Stimulated activated naive B cell treated with anti-CD40 and anti-IgM and Interleukin-4, amounts not matched to agents 10 μg/mL and 1 μg/mL and 100 μg/mL, for 72 hours (primary cell): ENCODE measurements at regions not wholly inside any gene's neighbourhood (a gene's known extent, or its start where the extent isn't known, plus 50 kb on each side); places are given as distances from the start of the nearest gene placed in this dataset.
"Not testable (repeated sequence)": the region's sequence is repeated elsewhere in the genome, so short reads cannot be mapped to it uniquely, and the experiment has no call there.

Source experiments
- ATAC-seq, 2 donors: fragments of 150-1000 bp; cut with Tn5 transposase; replicated peaks; 2 replicates each; pipeline ENCODE4 v1.10.0; 2021; ENCODE audit warnings: moderate library complexity in 1 of 2
- DNase-seq: peaks from one replicate; pipeline ENCODE4 v3.0.0; 2021
- H3K27ac Mint-ChIP-seq: one replicate; pipeline ENCODE4 v1.8.0; 2022; ENCODE audit warnings: mild to moderate bottlenecking, mixed read lengths
- H3K27me3 Mint-ChIP-seq, 2 donors: one replicate each; pipeline ENCODE4 v1.8.0; 2022; ENCODE audit warnings: mixed read lengths in 2 of 2
- H3K36me3 Mint-ChIP-seq, 2 donors: one replicate each; pipeline ENCODE4 v1.8.0; 2022; ENCODE audit warnings: mixed read lengths in 2 of 2, mild to moderate bottlenecking in 1 of 2
- H3K4me1 Mint-ChIP-seq, 2 donors: one replicate each; pipeline ENCODE4 v1.8.0; 2022; ENCODE audit warnings: mixed read lengths in 2 of 2, mild to moderate bottlenecking in 1 of 2
- H3K4me3 Mint-ChIP-seq, 2 donors: one replicate each; pipeline ENCODE4 v1.8.0; 2022; ENCODE audit warnings: mild to moderate bottlenecking in 2 of 2, mixed read lengths in 2 of 2, moderate library complexity in 1 of 2
- H3K9me3 Mint-ChIP-seq, 2 donors: one replicate each; pipeline ENCODE4 v1.8.0; 2022; ENCODE audit warnings: mixed read lengths in 2 of 2, mild to moderate bottlenecking in 1 of 2

- ATAC-seq (no peak), DNase-seq (no peak)
- Mint-ChIP-seq H3K4me3 (no peak overlapping the region), H3K36me3 (no peaks in the 10 kb centered on the region), H3K27ac (no peak overlapping the region), H3K27me3 (no peaks in the 10 kb centered on the region), H3K4me1 (peaks cover 2 to 4% of the 10 kb centered on the region in 2 donors), H3K9me3 (peaks cover 0 to 4% of the 10 kb centered on the region in 2 donors)
Observed at GRCh38 chr5:124888622-124889485, 142.4 kb upstream of the ZNF608 start.

GRCh38 chr5:124889486-124889825 is 143.0 kb upstream of the ZNF608 start:
- Mint-ChIP-seq H3K4me1 (peaks cover 2 to 4% of the 10 kb centered on the region in 2 donors), H3K4me3 (no peak overlapping the region), H3K9me3 (peaks cover 0 to 4% of the 10 kb centered on the region in 2 donors), H3K27me3 (no peaks in the 10 kb centered on the region), H3K36me3 (no peaks in the 10 kb centered on the region), H3K27ac (no peak overlapping the region)
- DNase-seq (no peak), ATAC-seq (no peak)

- Mint-ChIP-seq H3K36me3 (no peaks in the 10 kb centered on the region), H3K9me3 (peaks cover 0 to 4% of the 10 kb centered on the region in 2 donors), H3K4me3 (no peak overlapping the region), H3K27me3 (no peaks in the 10 kb centered on the region), H3K27ac (no peak overlapping the region), H3K4me1 (peaks cover 2 to 4% of the 10 kb centered on the region in 2 donors)
- no peak for DNase-seq
- no peak for ATAC-seq
Observed at GRCh38 chr5:124889850-124890249, 143.4 kb upstream of the ZNF608 start.

GRCh38 chr5:124890442-124890841 is 144.0 kb upstream of the ZNF608 start:
- DNase-seq, ATAC-seq, H3K27me3 Mint-ChIP-seq, H3K27ac Mint-ChIP-seq, H3K36me3 Mint-ChIP-seq, H3K4me1 Mint-ChIP-seq, H3K4me3 Mint-ChIP-seq, H3K9me3 Mint-ChIP-seq: not testable (repeated sequence)

- H3K9me3 Mint-ChIP-seq: peaks cover 0 to 4% of the 10 kb centered on the region in 2 donors
- H3K27me3 Mint-ChIP-seq: no peaks in the 10 kb centered on the region
- DNase-seq: no peak
- H3K4me1 Mint-ChIP-seq: peaks cover 2 to 4% of the 10 kb centered on the region in 2 donors
- ATAC-seq: no peak
- H3K36me3 Mint-ChIP-seq: no peaks in the 10 kb centered on the region
- no peak overlapping the region for H3K27ac Mint-ChIP-seq
- no peak overlapping the region for H3K4me3 Mint-ChIP-seq
Observed at GRCh38 chr5:124891179-124891578, 144.7 kb upstream of the ZNF608 start.

GRCh38 chr5:124892185-124892848 is 145.9 kb upstream of the ZNF608 start:
- H3K27ac Mint-ChIP-seq: no peak overlapping the region
- H3K4me3 Mint-ChIP-seq: no peak overlapping the region
- DNase-seq (no peak), ATAC-seq (no peak)
- H3K9me3 Mint-ChIP-seq: peaks cover 0 to 4% of the 10 kb centered on the region in 2 donors
- no peaks in the 10 kb centered on the region for H3K27me3 Mint-ChIP-seq
- peaks cover 1 to 2% of the 10 kb centered on the region in 2 donors for H3K4me1 Mint-ChIP-seq
- no peaks in the 10 kb centered on the region for H3K36me3 Mint-ChIP-seq

- DNase-seq (no peak), ATAC-seq (no peak)
- H3K4me1 Mint-ChIP-seq: peaks cover 0 to 2% of the 10 kb centered on the region in 2 donors
- no peak overlapping the region for H3K27ac Mint-ChIP-seq
- H3K4me3 Mint-ChIP-seq: no peak overlapping the region
- H3K27me3 Mint-ChIP-seq: no peaks in the 10 kb centered on the region
- no peaks in the 10 kb centered on the region for H3K36me3 Mint-ChIP-seq
- peaks cover 0 to 4% of the 10 kb centered on the region in 2 donors for H3K9me3 Mint-ChIP-seq
Observed at GRCh38 chr5:124894541-124894940, 148.1 kb upstream of the ZNF608 start.

GRCh38 chr5:124895236-124895635 is 148.8 kb upstream of the ZNF608 start:
- H3K36me3 Mint-ChIP-seq: no peaks in the 10 kb centered on the region

GRCh38 chr5:124901081-124901480 is 154.6 kb upstream of the ZNF608 start:
- ATAC-seq: no peak
- no peak for DNase-seq
- Mint-ChIP-seq H3K27me3 (no peaks in the 10 kb centered on the region), H3K4me3 (no peak overlapping the region), H3K9me3 (no peaks in the 10 kb centered on the region), H3K36me3 (peaks cover 0 to 3% of the 10 kb centered on the region in 2 donors), H3K27ac (no peak overlapping the region), H3K4me1 (peaks cover 26 to 46% of the 10 kb centered on the region in 2 donors)

More at GRCh38 chr5:124895236-124895635, 148.8 kb upstream of the ZNF608 start:
- no peak overlapping the region for H3K27ac Mint-ChIP-seq
- no peak overlapping the region for H3K4me3 Mint-ChIP-seq
- H3K4me1 Mint-ChIP-seq: peaks cover 0 to 2% of the 10 kb centered on the region in 2 donors
- no peaks in the 10 kb centered on the region for H3K27me3 Mint-ChIP-seq
- no peak for DNase-seq
- no peak for ATAC-seq
- peaks cover 0 to 4% of the 10 kb centered on the region in 2 donors for H3K9me3 Mint-ChIP-seq

- H3K9me3 Mint-ChIP-seq: no peaks in the 10 kb centered on the region
- ATAC-seq (peak; percentile 99), DNase-seq (peak; percentile 70)
- peak overlapping the region; percentile 81 for H3K27ac Mint-ChIP-seq
- peaks cover 0 to 3% of the 10 kb centered on the region in 2 donors for H3K36me3 Mint-ChIP-seq
- H3K27me3 Mint-ChIP-seq: no peaks in the 10 kb centered on the region
- peaks cover 29 to 57% of the 10 kb centered on the region in 2 donors for H3K4me1 Mint-ChIP-seq
- H3K4me3 Mint-ChIP-seq: peak overlapping the region; percentile 46 to 65
Observed at GRCh38 chr5:124902097-124902821, 155.8 kb upstream of the ZNF608 start.

GRCh38 chr5:124905256-124906130 is 159.1 kb upstream of the ZNF608 start:
- Mint-ChIP-seq H3K9me3 (no peaks in the 10 kb centered on the region), H3K27me3 (no peaks in the 10 kb centered on the region), H3K4me3 (no peak overlapping the region), H3K4me1 (peaks cover 39 to 77% of the 10 kb centered on the region in 2 donors), H3K36me3 (peaks cover 0 to 1% of the 10 kb centered on the region in 2 donors), H3K27ac (no peak overlapping the region)
- ATAC-seq (no peak), DNase-seq (no peak)

- H3K27ac Mint-ChIP-seq: peak overlapping the region; percentile 3
Observed at GRCh38 chr5:124906339-124907097, 160.1 kb upstream of the ZNF608 start.

GRCh38 chr5:124907098-124907644 is 160.7 kb upstream of the ZNF608 start:
- Mint-ChIP-seq H3K27ac (no peak overlapping the region), H3K4me3 (no peak overlapping the region), H3K9me3 (no peaks in the 10 kb centered on the region), H3K4me1 (peaks cover 39 to 79% of the 10 kb centered on the region in 2 donors), H3K27me3 (no peaks in the 10 kb centered on the region), H3K36me3 (no peaks in the 10 kb centered on the region)
- DNase-seq (no peak), ATAC-seq (no peak)

More at GRCh38 chr5:124906339-124907097, 160.1 kb upstream of the ZNF608 start:
- Mint-ChIP-seq H3K4me3 (no peak overlapping the region), H3K9me3 (no peaks in the 10 kb centered on the region), H3K36me3 (no peaks in the 10 kb centered on the region), H3K4me1 (peaks cover 37 to 79% of the 10 kb centered on the region in 2 donors), H3K27me3 (no peaks in the 10 kb centered on the region)
- ATAC-seq (no peak), DNase-seq (no peak)
